ENCODE measurements at regions not wholly inside any gene's neighbourhood (a gene's known extent, or its start where the extent isn't known, plus 50 kb on each side); places are given as distances from the start of the nearest gene placed in this dataset.

- TF ChIP-seq CTCF (IDR thresholded peaks at IDR 0.05) (no peak), POLR2AphosphoS5 (IDR thresholded peaks at IDR 0.05; ENCODE audit: insufficient read depth in 1 of 2, low read depth in 1 of 2) (no peak), POLR2A (IDR thresholded peaks at IDR 0.05) (no peak)
- no peak overlapping the region for H3K27ac ChIP-seq
- intact Hi-C loops (cut with DNase I) = no loop called here
- DNase-seq (ENCODE audit: extremely low spot score in 2 of 2) = no peak
- H3K4me3 ChIP-seq = no peak overlapping the region
- no peaks in the 10 kb centered on the region for H3K9me3 ChIP-seq
- no peaks in the 10 kb centered on the region for H3K27me3 ChIP-seq
- no peaks in the 10 kb centered on the region for H3K36me3 ChIP-seq
- no peaks in the 10 kb centered on the region for H3K4me1 ChIP-seq
Measured at GRCh38 chr1:239703075-239703474, 316.7 kb downstream of the CHRM3 start.

- intact Hi-C loops (cut with DNase I) = no loop called here
- Histone ChIP-seq H3K4me1 (no peaks in the 10 kb centered on the region), H3K36me3 (no peaks in the 10 kb centered on the region), H3K9me3 (no peaks in the 10 kb centered on the region), H3K4me3 (no peak overlapping the region), H3K27ac (no peak overlapping the region), H3K27me3 (no peaks in the 10 kb centered on the region)
- DNase-seq (ENCODE audit: extremely low spot score in 2 of 2) = no peak
- TF ChIP-seq POLR2AphosphoS5 (IDR thresholded peaks at IDR 0.05; ENCODE audit: insufficient read depth in 1 of 2, low read depth in 1 of 2) (no peak), POLR2A (IDR thresholded peaks at IDR 0.05) (no peak), CTCF (IDR thresholded peaks at IDR 0.05) (no peak)
Measured at GRCh38 chr1:239706245-239706892, 320.0 kb downstream of the CHRM3 start.

GRCh38 chr1:239707615-239708014 lies 321.2 kb downstream of the CHRM3 start:
- no peak for DNase-seq (ENCODE audit: extremely low spot score in 2 of 2)
- Histone ChIP-seq H3K36me3 (no peaks in the 10 kb centered on the region), H3K4me1 (no peaks in the 10 kb centered on the region), H3K9me3 (no peaks in the 10 kb centered on the region), H3K27ac (no peak overlapping the region), H3K27me3 (no peaks in the 10 kb centered on the region), H3K4me3 (no peak overlapping the region)
- intact Hi-C loops (cut with DNase I) = no loop called here
- no peak for TF ChIP-seq POLR2AphosphoS5 (IDR thresholded peaks at IDR 0.05; ENCODE audit: insufficient read depth in 1 of 2, low read depth in 1 of 2)
- no peak for TF ChIP-seq POLR2A (IDR thresholded peaks at IDR 0.05)
- no peak for TF ChIP-seq CTCF (IDR thresholded peaks at IDR 0.05)

- no peak for DNase-seq (ENCODE audit: extremely low spot score in 2 of 2)
- H3K27ac ChIP-seq = no peak overlapping the region
- no peaks in the 10 kb centered on the region for H3K9me3 ChIP-seq
- H3K4me3 ChIP-seq = no peak overlapping the region
- intact Hi-C loops (cut with DNase I) = no loop called here
- H3K27me3 ChIP-seq = no peaks in the 10 kb centered on the region
- TF ChIP-seq POLR2A (IDR thresholded peaks at IDR 0.05) (no peak), CTCF (IDR thresholded peaks at IDR 0.05) (no peak), POLR2AphosphoS5 (IDR thresholded peaks at IDR 0.05; ENCODE audit: insufficient read depth in 1 of 2, low read depth in 1 of 2) (no peak)
- H3K36me3 ChIP-seq = no peaks in the 10 kb centered on the region
- no peaks in the 10 kb centered on the region for H3K4me1 ChIP-seq
Measured at GRCh38 chr1:239708622-239709021, 322.3 kb downstream of the CHRM3 start.

GRCh38 chr1:239711768-239712167 lies 325.4 kb downstream of the CHRM3 start:
- H3K27me3 ChIP-seq = no peaks in the 10 kb centered on the region
- H3K9me3 ChIP-seq = no peaks in the 10 kb centered on the region
- DNase-seq (ENCODE audit: extremely low spot score in 2 of 2) = no peak
- H3K4me1 ChIP-seq = no peaks in the 10 kb centered on the region
- no peak overlapping the region for H3K27ac ChIP-seq
- no peak overlapping the region for H3K4me3 ChIP-seq
- intact Hi-C loops (cut with DNase I) = no loop called here
- H3K36me3 ChIP-seq = no peaks in the 10 kb centered on the region
- TF ChIP-seq POLR2AphosphoS5 (IDR thresholded peaks at IDR 0.05; ENCODE audit: insufficient read depth in 1 of 2, low read depth in 1 of 2) = no peak
- TF ChIP-seq CTCF (IDR thresholded peaks at IDR 0.05) = no peak
- no peak for TF ChIP-seq POLR2A (IDR thresholded peaks at IDR 0.05)

All from vagina (tissue), 2 donors.